ENCODE measurements at regions not wholly inside any gene's neighbourhood (a gene's known extent, or its start where the extent isn't known, plus 50 kb on each side); places are given as distances from the start of the nearest gene placed in this dataset.
A peak's percentile ranks its signal among the peaks of the same experiment; 100 is the strongest.

DNA sequence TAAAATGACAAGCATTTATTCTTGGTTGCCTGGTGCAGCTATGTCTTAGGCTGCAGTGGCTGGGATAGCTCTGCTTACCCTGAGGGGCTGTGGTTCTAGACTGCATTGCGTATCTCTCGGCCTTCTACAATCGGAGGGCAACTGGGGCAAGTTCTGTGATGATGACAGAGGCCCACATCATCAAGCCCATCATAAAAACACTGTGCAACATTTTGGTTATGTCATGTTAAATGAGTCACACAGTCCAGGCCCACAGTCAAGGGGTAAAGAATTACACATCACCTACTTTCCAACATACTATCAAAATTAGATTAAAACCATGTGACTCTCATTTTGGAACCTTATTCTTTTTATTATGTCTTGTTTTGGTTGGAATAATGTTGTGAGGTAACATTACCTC lies 120.2 kb upstream of the GUCY1A1 start:
- no peak for DNase-seq

GRCh38 chr4:155545456-155545855 lies 121.2 kb upstream of the GUCY1A1 start:
- peak in 1 of 2 donors; percentile 61 for DNase-seq

GRCh38 chr4:155544547-155544946 lies 122.1 kb upstream of the GUCY1A1 start:
- no peak for DNase-seq

GRCh38 chr4:155543126-155543765 lies 123.4 kb upstream of the GUCY1A1 start:
- DNase-seq: peak in 1 of 2 donors; percentile 77

GRCh38 chr4:155542415-155542814 lies 124.2 kb upstream of the GUCY1A1 start:
- no peak for DNase-seq

- no peak for DNase-seq
These were observed 124.9 kb upstream of the GUCY1A1 start for GRCh38 chr4:155541716-155542115.

GRCh38 chr4:155540698-155541097 lies 126.0 kb upstream of the GUCY1A1 start:
- no peak for DNase-seq

GRCh38 chr4:155539746-155540145 lies 126.9 kb upstream of the GUCY1A1 start:
- no peak for DNase-seq

- DNase-seq: no peak
These were observed 130.7 kb upstream of the GUCY1A1 start for GRCh38 chr4:155535802-155536454.

GRCh38 chr4:155532373-155533085 lies 134.1 kb upstream of the GUCY1A1 start:
- no peak for DNase-seq

DNA sequence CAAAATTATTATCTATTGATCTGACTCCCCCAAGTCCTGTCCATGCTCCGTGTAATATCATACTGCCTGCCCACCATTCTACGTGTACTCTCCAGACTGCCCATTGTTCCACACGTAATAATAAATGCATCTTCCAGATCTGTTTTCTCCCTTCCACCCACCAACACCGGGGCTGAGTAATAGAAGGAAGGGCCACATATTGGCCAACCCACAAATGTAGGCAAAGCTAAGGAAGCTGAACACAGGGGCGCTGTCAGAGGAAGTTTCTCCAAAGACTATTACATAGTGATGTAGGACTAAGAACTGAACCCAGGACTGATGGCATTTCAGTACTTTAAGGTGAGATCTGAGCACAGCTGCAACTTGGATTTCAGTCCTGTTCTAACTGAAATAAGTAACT lies 135.8 kb upstream of the GUCY1A1 start:
- DNase-seq: no peak

- no peak for DNase-seq
These were observed 136.4 kb upstream of the GUCY1A1 start for GRCh38 chr4:155530290-155530689.

GRCh38 chr4:155529716-155530115 lies 136.9 kb upstream of the GUCY1A1 start:
- DNase-seq: no peak

DNA sequence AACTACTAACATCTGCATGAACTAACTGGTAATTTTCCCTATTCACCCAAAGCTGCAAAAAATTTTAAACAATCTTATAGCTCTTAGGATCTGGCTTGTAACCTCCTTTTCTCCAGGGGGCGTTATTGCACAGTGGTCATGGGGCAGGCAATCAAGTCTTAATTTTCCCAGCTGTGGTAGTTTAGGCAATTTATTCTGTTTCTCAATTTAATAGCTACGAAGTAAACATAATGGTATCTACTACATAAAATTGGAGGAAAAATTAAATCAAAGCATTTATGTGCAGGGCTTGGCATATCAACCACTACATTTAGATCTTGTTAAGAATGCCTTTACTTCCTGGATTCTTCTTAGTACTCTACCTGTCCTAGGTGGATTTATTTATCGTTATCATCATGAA lies 137.4 kb upstream of the GUCY1A1 start:
- DNase-seq: peak in 1 of 2 donors; percentile 28

DNA sequence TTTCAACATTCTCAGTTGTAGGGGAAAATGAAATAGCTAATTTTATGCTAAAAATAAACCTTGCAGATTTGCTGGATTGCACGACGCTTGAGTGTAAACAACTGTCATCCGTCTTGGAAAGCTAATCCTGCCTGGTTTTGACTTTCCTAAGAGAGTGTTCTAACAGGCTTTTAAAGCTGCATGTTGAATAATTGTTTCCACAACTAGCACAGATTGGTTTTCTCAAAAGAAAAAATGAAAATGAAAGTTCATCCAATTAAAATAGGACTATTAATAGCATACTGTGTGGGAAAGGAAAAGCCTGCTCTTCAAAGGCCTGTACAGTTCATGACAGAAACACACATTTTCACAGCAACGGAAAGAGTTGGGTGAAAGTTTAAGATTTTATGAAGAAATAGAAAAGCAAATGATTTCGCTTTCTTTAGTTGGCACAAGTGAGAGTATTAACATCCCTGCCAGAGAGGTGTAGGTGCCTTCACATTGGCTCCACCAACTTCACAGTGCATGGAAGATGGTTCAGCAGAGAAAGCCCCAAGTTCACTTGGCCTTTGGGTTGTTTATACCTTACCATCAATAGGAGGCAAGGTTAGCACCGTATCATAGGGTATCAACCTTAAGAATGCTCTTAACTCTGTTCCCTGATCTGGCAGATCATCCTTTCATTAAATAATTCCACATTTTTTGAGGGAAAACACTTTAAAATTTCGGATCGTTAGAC lies 140.0 kb upstream of the GUCY1A1 start:
- DNase-seq: peak in 1 of 2 donors; percentile 48

DNA sequence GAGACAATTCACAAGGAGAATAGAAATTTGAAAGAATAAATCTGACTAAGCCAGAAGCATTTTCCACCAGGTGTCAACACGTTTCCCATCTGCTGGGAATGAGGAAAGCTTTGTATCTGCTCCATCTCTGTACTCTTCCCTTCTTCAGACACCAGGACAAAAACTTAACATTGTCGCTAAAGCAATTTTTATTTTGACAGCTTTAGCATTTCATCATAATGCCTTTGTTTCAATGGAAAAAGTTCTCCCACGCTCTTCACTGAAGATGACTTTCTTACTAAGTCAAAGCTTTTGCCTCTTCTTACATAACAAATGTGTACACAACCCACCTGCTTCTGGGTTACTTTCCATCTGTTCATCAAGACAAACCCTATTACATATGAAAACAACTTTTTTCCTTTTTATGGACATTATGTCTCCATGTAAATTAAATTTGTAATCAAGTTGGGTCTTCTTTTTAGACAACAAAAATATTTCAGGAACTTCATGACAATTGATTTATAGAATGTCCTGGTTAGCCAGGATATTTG lies 141.7 kb upstream of the GUCY1A1 start:
- DNase-seq: no peak

- no peak for DNase-seq
These were observed 143.3 kb upstream of the GUCY1A1 start for GRCh38 chr4:155523358-155523757.

DNA sequence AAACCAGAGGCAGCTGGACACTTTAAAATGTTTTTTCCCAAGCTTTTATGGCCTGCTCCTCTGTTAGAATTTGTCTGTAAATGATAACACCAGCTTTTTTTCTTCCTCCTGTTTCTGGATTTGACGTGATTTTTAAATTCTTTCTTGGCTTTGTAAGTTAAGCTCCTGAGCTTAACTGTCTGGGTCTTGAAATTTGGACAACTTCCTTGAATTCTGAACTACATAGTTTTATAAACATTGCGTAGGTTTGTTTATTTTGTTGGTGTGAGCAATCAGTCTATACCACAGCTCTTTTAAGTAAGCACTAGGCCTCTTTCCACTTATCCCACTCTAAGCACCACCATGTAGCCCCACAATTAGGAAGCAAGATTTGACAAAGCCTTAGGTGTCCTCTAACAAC lies 144.4 kb upstream of the GUCY1A1 start:
- no peak for DNase-seq

GRCh38 chr4:155521382-155521781 lies 144.6 kb upstream of the MAP9 start:
- no peak for DNase-seq

DNA sequence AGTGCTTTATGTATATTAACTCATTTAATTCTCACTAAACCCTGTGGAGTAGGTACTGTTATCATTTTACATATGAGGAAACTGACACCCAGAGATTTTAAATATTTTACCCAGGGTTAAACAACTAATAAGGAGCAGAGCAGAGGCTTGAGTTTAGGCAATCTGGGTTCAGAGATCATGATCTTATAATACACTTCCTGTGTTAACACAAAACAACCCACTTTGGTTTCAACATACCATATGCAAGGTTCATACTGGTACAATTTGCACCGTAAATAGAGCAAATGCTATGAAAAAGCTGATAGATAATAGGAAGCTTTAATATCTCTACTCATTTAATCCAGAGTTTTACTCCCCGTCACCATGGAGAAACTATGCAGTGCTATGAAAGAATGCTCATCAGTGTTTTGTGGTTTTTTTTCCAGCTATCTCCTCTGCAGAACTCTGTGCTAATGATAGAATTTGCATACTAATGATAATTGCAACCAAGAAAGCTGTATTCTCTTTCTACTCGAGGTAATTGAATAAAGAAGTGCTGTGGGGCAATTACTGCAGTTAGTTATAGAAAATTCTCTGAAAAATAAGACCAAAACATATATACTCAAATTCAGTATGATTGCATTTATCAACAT lies 138.8 kb upstream of the MAP9 start:
- no peak for DNase-seq

DNA sequence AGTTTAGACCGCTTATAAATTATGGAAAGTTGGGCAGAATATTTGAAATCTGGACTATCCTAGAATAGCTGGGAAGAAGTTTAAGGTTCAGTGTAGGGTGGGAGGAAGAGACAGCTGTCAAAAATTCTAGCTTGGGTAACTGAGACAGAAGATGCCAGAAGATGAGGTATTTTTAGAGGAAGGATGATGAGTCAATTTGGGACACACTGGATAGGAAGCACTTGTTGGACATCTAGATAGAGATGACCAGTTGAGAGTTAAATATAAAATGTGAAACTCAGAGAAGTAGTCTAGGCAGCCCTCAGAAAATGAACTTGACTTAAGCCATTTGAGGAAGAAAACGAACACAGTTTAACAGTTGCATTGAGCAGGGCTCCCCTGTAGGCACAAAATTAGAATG lies 137.9 kb upstream of the MAP9 start:
- no peak for DNase-seq

DNA sequence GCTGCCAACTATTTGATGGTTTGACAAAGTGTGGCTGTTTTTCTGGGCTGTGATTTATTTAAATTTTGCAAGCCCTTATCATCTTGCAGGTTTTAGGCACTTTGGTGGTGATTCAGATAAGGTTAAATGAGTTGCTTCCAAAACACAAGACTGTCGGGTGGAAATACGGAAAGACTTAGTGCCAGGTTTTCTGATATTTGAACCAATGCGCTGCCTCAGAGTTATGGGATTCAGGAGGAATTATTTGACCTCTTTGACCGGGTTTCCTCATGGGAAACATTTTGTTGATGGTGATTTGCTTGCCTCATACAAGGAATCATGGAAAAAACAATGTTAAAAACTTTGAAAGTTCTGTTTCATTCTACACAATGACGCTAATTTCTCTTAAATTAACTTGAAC lies 136.1 kb upstream of the MAP9 start:
- no peak for DNase-seq

DNA sequence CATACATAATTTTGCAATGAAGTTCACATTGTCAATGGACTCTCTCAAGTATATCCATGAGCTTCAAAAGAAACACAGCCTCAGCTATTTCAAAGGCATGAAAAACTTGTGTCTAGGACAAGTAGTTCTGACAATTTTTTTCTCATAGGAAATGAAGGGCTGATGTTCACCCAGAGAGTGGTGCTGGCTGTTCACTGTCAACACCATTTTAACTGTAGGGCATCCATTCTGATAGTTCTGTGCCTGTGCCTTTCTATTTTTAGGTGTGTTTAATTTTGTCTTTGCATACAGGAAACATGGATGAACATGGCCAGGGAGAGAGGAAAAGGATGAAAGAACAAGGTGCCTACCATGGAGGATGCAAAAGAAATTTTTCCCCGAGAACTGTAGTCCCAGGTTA lies 135.3 kb upstream of the MAP9 start:
- DNase-seq: no peak

Measured in bone marrow (tissue), 2 donors.